ENCODE measurements at regions not wholly inside any gene's neighbourhood (a gene's known extent, or its start where the extent isn't known, plus 50 kb on each side); places are given as distances from the start of the nearest gene placed in this dataset.

- H3K9me2 ChIP-seq (ENCODE audit: insufficient read depth, low read length) = no peaks in the 10 kb centered on the region
- no peak for TF ChIP-seq POLR2AphosphoS5 (IDR thresholded peaks at IDR 0.05)
- TF ChIP-seq CTCF (IDR thresholded peaks at IDR 0.05; ENCODE audit: poor library complexity, severe bottlenecking) = no peak
- H3K9ac ChIP-seq (ENCODE audit: low read length) = no peak overlapping the region
- H3K27me3 ChIP-seq (ENCODE audit: insufficient read depth, low read depth, low read length) = no peaks in the 10 kb centered on the region
- H2AFZ ChIP-seq (ENCODE audit: low read depth, low read length) = no peak overlapping the region
- H3K9me3 ChIP-seq (ENCODE audit: low read length) = no peaks in the 10 kb centered on the region
- H4K20me1 ChIP-seq (ENCODE audit: insufficient read depth) = no peaks in the 10 kb centered on the region
- H3F3A ChIP-seq (ENCODE audit: insufficient read depth, low read length, poor library complexity, severe bottlenecking) = no peaks in the 10 kb centered on the region
- H3K27ac ChIP-seq (ENCODE audit: low read length) = no peak overlapping the region
- H3K36me3 ChIP-seq (ENCODE audit: insufficient read depth, low read length) = no peaks in the 10 kb centered on the region
- H3K79me2 ChIP-seq (replicated peaks; ENCODE audit: insufficient read depth, low read length) = no peaks in the 10 kb centered on the region
- H3K4me3 ChIP-seq (ENCODE audit: low read length) = no peak overlapping the region
- no peak overlapping the region for H3K4me2 ChIP-seq (ENCODE audit: low read length)
These were observed 64.7 kb upstream of the XCR1 start for GRCh38 chr3:46091741-46092701.

GRCh38 chr3:46091046-46091445, 63.8 kb upstream of the XCR1 start:
- H3K4me2 ChIP-seq (ENCODE audit: low read length) = no peak overlapping the region
- no peaks in the 10 kb centered on the region for H3K9me3 ChIP-seq (ENCODE audit: low read length)

More at GRCh38 chr3:46091046-46091445, 63.8 kb upstream of the XCR1 start:
- Histone ChIP-seq H3K27ac (ENCODE audit: low read length) (no peak overlapping the region), H3K9me2 (ENCODE audit: insufficient read depth, low read length) (no peaks in the 10 kb centered on the region), H3F3A (ENCODE audit: insufficient read depth, low read length, poor library complexity, severe bottlenecking) (no peaks in the 10 kb centered on the region), H3K9ac (ENCODE audit: low read length) (no peak overlapping the region), H3K79me2 (replicated peaks; ENCODE audit: insufficient read depth, low read length) (no peaks in the 10 kb centered on the region), H2AFZ (ENCODE audit: low read depth, low read length) (no peak overlapping the region), H4K20me1 (ENCODE audit: insufficient read depth) (no peaks in the 10 kb centered on the region), H3K27me3 (ENCODE audit: insufficient read depth, low read depth, low read length) (no peaks in the 10 kb centered on the region), H3K36me3 (ENCODE audit: insufficient read depth, low read length) (no peaks in the 10 kb centered on the region), H3K4me3 (ENCODE audit: low read length) (no peak overlapping the region)
- TF ChIP-seq EP300 (conservative IDR thresholded peaks at IDR 0.05; ENCODE audit: poor library complexity, severe bottlenecking) (no peak), TAF1 (IDR thresholded peaks at IDR 0.05; ENCODE audit: low read depth) (no peak), POLR2AphosphoS5 (IDR thresholded peaks at IDR 0.05) (no peak), EZH2 (IDR thresholded peaks at IDR 0.05; ENCODE audit: borderline replicate concordance, insufficient read depth, low read length, poor library complexity, severe bottlenecking) (no peak), REST (IDR thresholded peaks at IDR 0.05; ENCODE audit: borderline replicate concordance) (no peak), SMC3 (conservative IDR thresholded peaks at IDR 0.05; ENCODE audit: poor library complexity) (no peak), MXI1 (conservative IDR thresholded peaks at IDR 0.05; ENCODE audit: poor library complexity, severe bottlenecking) (no peak), CTCF (IDR thresholded peaks at IDR 0.05; ENCODE audit: poor library complexity, severe bottlenecking) (no peak), RAD21 (conservative IDR thresholded peaks at IDR 0.05) (no peak)
